NOMO-1 treated with dmso at 0.1 percent for 144 hours (cell line): ENCODE measurements at regions not wholly inside any gene's neighbourhood (a gene's known extent, or its start where the extent isn't known, plus 50 kb on each side); places are given as distances from the start of the nearest gene placed in this dataset.
A peak's percentile ranks its signal among the peaks of the same experiment; 100 is the strongest.

Source experiments
- DNase-seq: peaks from one replicate; lab custom pipeline; 2025; ENCODE audit not compliant: unreplicated experiment; lab: John Stamatoyannopoulos, UW

- DNase-seq = no peak
Observed at GRCh38 chr10:4691301-4691700, 134.7 kb upstream of the AKR1E2 start.

GRCh38 chr10:4688601-4689000 lies 137.4 kb upstream of the AKR1E2 start:
- peak; percentile 10 for DNase-seq

- DNase-seq = no peak
Observed at GRCh38 chr10:4688168-4688567, 137.8 kb upstream of the AKR1E2 start.

GRCh38 chr10:4687397-4687796 lies 138.6 kb upstream of the AKR1E2 start:
- no peak for DNase-seq

GRCh38 chr10:4686644-4686996 lies 139.4 kb upstream of the AKR1E2 start:
- no peak for DNase-seq

GRCh38 chr10:4685904-4686643 lies 139.9 kb upstream of the AKR1E2 start:
- no peak for DNase-seq

- DNase-seq = peak; percentile 33
Observed at GRCh38 chr10:4685491-4685890, 140.5 kb upstream of the AKR1E2 start.

GRCh38 chr10:4684434-4684833 lies 141.6 kb upstream of the AKR1E2 start:
- no peak for DNase-seq

GRCh38 chr10:4683838-4684237 lies 142.2 kb upstream of the AKR1E2 start:
- DNase-seq = no peak

- DNase-seq = no peak
Observed at GRCh38 chr10:4683137-4683536, 142.9 kb upstream of the AKR1E2 start.

GRCh38 chr10:4678951-4679671 lies 146.9 kb upstream of the AKR1E2 start:
- no peak for DNase-seq

- no peak for DNase-seq
Observed at GRCh38 chr10:4678023-4678950, 147.7 kb upstream of the AKR1E2 start.

GRCh38 chr10:4677296-4678021 lies 148.5 kb upstream of the AKR1E2 start:
- DNase-seq = no peak

GRCh38 chr10:4676566-4676965 lies 149.4 kb upstream of the AKR1E2 start:
- no peak for DNase-seq

- no peak for DNase-seq
Observed at GRCh38 chr10:4675808-4676207, 150.2 kb upstream of the AKR1E2 start.

- DNase-seq = no peak
Observed at GRCh38 chr10:4673279-4674040, 152.5 kb upstream of the AKR1E2 start.

GRCh38 chr10:4672201-4672600 lies 153.8 kb upstream of the AKR1E2 start:
- no peak for DNase-seq

GRCh38 chr10:4671451-4672145 lies 154.4 kb upstream of the AKR1E2 start:
- no peak for DNase-seq

GRCh38 chr10:4670737-4671136 lies 155.3 kb upstream of the AKR1E2 start:
- DNase-seq = no peak

GRCh38 chr10:4669585-4669984 lies 156.4 kb upstream of the AKR1E2 start:
- DNase-seq = no peak
